Right forelimb (tissue), 1 donor: ENCODE measurements at regions not wholly inside any gene's neighbourhood (a gene's known extent, or its start where the extent isn't known, plus 50 kb on each side); places are given as distances from the start of the nearest gene placed in this dataset.
"Not testable (repeated sequence)": the region's sequence is repeated elsewhere in the genome, so short reads cannot be mapped to it uniquely, and the experiment has no call there.

Experiments
- DNase-seq: peaks from one replicate; pipeline ENCODE4 v3.0.0-alpha.2; 2018

DNA sequence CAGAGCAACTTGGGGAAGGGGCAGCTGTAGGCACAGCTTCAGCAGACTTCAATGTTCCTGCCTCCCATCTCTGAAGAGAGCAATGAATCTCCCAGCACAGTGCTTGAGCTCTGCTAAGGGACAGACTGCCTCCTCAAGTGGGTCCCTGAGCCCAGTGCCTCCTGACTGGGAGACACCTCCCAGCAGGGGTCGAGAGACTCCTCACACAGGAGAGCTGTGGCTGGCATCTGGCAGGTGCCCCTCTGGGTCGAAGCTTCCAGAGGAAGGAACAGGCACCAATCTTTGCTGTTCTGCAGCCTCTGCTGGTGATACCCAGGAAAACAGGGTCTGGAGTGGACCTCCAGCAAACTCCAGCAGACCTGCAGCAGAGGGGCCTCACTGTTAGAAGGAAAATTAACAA, 563.8 kb downstream of the RWDD3 start:
- DNase-seq: not testable (repeated sequence)

DNA sequence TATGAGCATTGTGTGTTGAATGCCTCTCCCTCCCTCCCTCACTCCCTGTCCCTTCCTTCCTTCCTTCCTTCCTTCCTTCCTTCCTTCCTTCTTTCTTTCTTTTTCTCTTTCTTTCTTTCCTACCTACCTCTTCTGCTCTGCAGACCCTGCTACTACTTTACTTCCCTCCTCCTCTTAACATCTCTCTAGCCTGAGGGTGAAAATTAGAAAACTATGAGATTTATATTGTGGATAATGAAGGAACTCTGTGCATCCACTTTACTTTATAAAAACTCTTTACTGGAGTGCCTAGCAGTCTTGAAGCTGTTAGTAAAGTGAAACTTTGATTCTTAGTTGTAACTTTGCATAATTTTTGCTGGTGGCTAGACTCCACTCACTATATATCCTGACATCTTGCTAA, 572.2 kb downstream of the RWDD3 start:
- no peak for DNase-seq

GRCh38 chr1:95809391-95809790, 575.4 kb downstream of the RWDD3 start:
- no peak for DNase-seq

GRCh38 chr1:95815511-95815910, 581.5 kb downstream of the RWDD3 start:
- no peak for DNase-seq

GRCh38 chr1:95829556-95829955, 595.5 kb downstream of the RWDD3 start:
- no peak for DNase-seq

DNA sequence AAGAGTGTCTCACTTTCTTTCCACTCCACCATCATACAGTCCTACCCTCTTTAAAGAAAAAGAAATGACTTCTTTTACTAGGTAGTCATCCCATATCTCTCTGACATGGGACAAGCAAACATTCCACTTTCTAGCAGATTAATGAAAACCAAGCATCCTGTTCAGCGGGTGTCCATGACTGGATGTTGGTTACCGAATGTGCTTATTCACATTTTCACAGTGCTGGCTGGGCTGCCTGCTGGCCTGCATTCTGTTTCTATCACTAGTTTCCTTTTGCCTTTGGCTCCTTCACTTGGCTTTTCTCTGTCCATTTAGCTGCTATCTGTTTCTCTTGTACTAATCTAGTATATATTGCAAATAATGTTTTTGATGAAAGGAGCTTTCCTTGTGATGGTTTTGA, 598.4 kb downstream of the RWDD3 start:
- no peak for DNase-seq

GRCh38 chr1:95849439-95849838, 615.4 kb downstream of the RWDD3 start:
- DNase-seq: no peak

DNA sequence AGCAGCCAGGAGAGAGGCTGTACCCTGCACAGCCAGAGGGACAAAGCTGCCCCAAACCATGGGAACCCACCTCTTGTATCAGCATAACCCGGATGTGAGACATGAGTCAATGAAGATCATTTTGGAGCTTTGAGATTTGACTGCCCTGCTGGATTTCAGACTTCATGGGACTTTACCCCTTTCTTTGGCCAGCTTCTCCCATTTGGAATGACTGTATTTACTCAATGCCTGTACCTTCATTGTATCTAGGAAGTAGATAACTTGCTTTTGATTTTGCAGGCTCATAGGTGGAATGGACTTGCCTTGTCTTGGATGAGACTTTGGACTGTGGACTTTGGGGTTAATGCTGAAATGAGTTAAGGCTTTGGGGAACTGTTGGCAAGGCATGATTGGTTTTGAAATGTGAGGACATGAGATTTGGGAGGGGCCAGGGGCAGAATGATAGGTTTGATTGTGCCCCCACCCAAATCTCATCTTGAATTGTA, 616.2 kb downstream of the RWDD3 start:
- DNase-seq: no peak

GRCh38 chr1:95850763-95851162, 616.8 kb downstream of the RWDD3 start:
- no peak for DNase-seq

GRCh38 chr1:95852483-95853070, 618.6 kb downstream of the RWDD3 start:
- no peak for DNase-seq

DNA sequence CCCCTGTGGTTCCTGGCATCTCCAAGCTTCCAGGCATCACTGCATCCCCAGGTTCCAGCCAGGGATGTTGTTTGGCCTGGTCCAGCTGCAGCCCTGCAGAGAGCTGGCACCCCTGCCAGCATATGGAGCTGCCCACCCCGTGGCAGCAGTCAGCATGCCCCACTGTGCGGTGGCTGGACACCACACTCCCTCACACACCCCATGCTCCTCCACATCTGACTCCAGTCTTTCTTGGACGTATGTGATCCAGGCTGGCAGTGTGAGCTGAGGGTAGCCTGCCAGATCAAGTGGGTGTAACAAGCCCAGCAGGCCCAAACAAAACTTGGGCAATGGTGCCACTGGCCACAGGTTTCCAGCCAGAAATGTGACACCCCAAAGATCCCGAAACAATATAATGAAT, 620.4 kb downstream of the RWDD3 start:
- DNase-seq: no peak

DNA sequence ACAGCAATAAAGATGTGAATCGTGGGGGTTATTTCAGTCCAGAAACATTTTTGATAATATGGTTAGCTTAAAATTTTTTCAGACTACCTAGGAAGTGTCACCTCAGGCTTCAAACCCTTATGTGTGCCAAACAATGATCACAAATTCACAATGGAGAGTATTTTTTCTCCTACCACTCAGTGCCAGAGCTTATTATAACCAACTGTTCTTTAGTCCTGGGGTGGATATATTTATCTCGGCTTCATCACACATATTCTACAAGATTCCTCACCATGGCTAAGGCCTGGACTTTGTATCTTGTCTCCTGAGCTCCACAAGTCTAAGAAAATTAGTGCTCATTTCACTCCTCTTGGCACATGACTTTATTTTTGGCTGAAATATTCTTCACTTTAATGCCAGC, 629.1 kb downstream of the RWDD3 start:
- DNase-seq: no peak

- DNase-seq: no peak
These were observed 631.8 kb downstream of the RWDD3 start for GRCh38 chr1:95865769-95866168.

DNA sequence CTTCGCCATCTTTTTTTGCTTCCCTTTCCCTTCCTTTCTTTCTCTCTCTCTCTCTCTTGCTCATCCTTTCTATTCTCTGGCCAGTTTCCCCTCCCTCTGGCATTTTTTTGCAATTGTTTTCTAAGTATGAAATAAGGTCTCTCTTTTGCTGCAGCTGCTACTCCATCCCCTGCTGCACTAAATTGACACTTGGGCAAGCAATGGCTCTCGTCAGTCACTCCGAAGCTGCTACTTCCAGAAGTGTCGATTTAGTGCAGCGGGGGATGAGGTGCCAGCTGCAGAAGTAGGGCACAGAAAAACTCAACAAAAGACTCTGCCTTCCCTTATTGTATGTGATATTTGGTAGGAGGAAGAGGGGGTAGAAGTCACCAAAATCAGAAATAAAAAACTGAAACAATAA, 642.3 kb downstream of the RWDD3 start:
- DNase-seq: no peak

- no peak for DNase-seq
These were observed 645.6 kb downstream of the RWDD3 start for GRCh38 chr1:95879498-95880050.

- DNase-seq: no peak
These were observed 655.0 kb downstream of the RWDD3 start for GRCh38 chr1:95888941-95889390.

DNA sequence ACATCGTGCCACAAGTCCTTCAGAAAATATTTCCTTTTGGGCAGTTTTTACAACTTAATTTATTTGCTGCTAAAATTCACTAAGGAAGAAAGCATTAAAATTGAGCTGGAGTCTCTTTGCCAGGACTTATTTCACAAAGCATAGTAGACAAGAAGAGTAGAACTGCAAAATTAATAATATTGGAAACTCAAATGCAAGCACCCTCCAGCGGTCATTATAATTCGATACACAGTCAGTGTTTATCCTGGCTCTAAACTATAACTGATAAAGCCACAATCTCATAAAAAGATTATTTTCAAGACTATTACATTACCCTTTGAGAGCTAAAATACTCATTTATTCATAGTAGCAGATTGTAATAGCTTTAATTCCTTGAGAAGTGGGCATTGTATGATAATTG, 655.4 kb downstream of the RWDD3 start:
- no peak for DNase-seq

DNA sequence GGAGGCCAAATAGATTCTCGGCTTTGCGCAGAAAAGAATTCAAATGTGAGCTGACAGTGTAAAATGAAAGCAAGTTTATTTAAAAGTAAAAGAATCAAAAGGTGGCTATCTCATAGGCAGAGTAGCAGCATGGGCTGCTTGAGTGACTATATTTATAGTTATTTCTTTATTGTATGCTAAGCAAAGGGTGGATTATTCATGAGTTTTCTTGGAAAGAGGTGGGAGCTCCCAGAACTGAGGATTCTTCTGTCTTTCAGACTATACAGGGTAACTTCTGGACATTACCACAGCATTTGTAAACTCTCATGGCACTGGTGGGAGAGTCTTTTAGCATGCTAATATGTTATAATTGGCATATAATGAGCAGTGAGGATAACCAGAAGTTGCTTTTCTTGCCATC, 659.9 kb downstream of the RWDD3 start:
- no peak for DNase-seq

GRCh38 chr1:95903060-95903459, 669.0 kb downstream of the RWDD3 start:
- no peak for DNase-seq

- DNase-seq: no peak
These were observed 671.9 kb downstream of the RWDD3 start for GRCh38 chr1:95905818-95906395.

GRCh38 chr1:95911739-95912138, 677.7 kb downstream of the RWDD3 start:
- not testable (repeated sequence) for DNase-seq

DNA sequence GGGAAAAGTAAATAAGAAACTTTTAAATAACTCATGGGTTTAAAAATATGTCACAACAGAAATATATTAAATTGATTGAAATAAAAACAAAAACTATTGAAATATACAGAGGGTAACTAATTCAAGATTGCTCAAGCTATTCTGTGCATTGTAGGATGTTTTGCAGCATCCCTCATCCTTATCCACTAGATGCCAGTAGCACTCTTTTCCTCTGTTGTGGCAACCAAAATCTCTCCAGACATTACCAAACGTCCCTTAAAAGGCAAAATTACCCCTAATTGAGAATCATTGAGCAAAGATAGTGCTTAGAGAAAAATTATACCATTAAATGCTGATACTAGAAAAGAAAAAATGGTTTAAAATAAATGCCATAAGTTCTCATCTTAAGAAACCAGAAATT, 682.6 kb downstream of the RWDD3 start:
- no peak for DNase-seq

DNA sequence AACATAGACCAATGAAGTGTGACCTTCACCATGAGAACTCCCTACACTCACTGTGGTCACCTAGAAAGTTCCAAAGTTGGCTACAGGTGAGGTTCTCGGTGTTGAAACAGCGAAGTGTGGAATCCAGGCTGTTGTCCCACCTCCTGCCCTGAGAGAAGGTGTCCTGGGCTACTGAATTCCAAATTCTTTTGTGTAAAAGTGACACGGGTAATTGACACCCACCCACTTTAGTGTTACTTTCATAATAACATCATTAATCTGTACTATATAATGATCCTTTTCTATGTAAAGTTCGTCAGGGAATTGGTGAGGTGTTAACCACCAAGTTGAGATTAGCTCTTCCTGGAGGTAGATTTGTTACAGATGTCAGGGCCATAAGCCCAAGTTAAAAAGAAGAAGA, 690.7 kb downstream of the RWDD3 start:
- no peak for DNase-seq

DNA sequence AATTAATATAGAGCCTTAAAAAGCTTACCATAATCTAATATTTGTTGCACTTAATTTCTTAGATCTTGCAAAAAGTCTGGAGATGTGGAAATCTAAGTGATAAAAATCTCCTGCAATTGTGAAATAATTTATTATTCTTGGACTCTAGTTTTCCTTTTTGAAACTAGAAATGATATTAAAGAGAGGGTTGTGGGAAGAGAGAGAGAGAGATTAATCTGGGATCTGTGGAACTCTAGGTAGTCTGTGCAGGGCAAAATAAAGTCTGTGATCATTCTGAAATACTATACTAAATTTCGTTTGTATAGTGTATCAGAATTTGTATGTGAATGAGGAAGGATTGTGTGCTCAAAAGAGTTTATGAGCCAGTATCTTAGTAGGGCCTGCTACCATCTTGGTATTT, 692.3 kb downstream of the RWDD3 start:
- DNase-seq: no peak

- DNase-seq: no peak
These were observed 693.1 kb downstream of the RWDD3 start for GRCh38 chr1:95927061-95927460.
